Erythroblast (primary cell): ENCODE measurements at regions not wholly inside any gene's neighbourhood (a gene's known extent, or its start where the extent isn't known, plus 50 kb on each side); places are given as distances from the start of the nearest gene placed in this dataset.

Experiments used
- GATA1 ChIP-seq: IDR thresholded peaks from 2 replicates; pipeline ENCODE4 v1.6.1; 2011; ENCODE audit warnings: low read depth, mild to moderate bottlenecking, control low read depth, low read length, moderate library complexity
- POLR2A ChIP-seq: IDR thresholded peaks from 2 replicates; pipeline ENCODE4 v1.6.1; 2011; ENCODE audit warnings: mild to moderate bottlenecking, low read length

DNA sequence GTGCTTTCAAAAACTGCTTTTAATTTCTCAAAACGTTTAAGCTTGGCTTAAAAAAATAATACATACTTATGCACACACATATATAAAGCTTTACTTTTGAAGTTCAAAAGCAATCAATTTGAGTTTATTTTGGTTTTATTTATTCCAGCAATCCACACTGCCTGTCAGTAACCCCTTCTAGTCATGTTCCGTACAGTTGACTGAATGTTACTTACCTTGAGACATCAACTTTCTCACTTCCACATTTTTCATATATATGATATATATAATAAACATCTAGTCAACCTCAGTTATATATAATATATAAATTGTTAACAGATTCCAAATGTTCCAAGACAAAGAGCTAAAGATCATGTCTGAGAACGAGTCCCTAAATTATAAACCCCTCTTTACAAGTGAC is 1137.3 kb upstream of the ZEB2 start:
- TF ChIP-seq POLR2A, result no peak
- no peak for TF ChIP-seq GATA1
